Peyer's patch (tissue), 4 donors: ENCODE measurements at regions not wholly inside any gene's neighbourhood (a gene's known extent, or its start where the extent isn't known, plus 50 kb on each side); places are given as distances from the start of the nearest gene placed in this dataset.

Experiments used
- POLR2A ChIP-seq, 2 donors: fragments of 450-650 bp; IDR thresholded peaks; one replicate each; pipeline ENCODE4 v1.5.1; 2017; ENCODE audit warnings: antibody characterized with exemption in 2 of 2, mild to moderate bottlenecking in 2 of 2, moderate library complexity in 2 of 2
- TF ChIP-seq, protein P1 (sequence below), 6 experiments: fragments of 450-650 bp in 4 of 6; fragments of 200-600 bp in 2 of 6; sonication (generic) in 1 of 6; IDR thresholded peaks; one replicate each; pipeline ENCODE4 v1.5.1; 2017 to 2019; ENCODE audit warnings: antibody characterized with exemption in 6 of 6, mild to moderate bottlenecking in 3 of 6, moderate library complexity in 1 of 6

DNA sequence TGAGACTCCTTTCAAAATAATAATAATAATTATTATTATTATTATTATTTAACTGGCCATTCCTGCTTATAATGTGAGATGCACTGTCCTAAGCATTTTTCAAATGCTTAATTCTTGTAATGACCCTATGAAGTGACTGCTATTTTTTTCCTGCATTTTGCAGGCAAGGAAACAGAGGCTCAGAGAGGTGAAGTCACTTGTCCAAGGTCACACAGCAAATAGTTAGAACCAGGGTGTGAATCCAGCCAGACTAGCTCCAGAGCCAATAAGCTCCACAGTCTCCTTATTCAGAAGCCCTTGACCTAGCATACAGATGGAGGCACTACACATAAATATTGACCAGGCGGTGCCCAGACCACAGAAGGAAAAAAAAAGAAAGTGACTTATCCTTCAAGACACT lies 77.5 kb upstream of the CACNA1A start:
- TF ChIP-seq, protein P1, sequence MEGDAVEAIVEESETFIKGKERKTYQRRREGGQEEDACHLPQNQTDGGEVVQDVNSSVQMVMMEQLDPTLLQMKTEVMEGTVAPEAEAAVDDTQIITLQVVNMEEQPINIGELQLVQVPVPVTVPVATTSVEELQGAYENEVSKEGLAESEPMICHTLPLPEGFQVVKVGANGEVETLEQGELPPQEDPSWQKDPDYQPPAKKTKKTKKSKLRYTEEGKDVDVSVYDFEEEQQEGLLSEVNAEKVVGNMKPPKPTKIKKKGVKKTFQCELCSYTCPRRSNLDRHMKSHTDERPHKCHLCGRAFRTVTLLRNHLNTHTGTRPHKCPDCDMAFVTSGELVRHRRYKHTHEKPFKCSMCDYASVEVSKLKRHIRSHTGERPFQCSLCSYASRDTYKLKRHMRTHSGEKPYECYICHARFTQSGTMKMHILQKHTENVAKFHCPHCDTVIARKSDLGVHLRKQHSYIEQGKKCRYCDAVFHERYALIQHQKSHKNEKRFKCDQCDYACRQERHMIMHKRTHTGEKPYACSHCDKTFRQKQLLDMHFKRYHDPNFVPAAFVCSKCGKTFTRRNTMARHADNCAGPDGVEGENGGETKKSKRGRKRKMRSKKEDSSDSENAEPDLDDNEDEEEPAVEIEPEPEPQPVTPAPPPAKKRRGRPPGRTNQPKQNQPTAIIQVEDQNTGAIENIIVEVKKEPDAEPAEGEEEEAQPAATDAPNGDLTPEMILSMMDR (IDR thresholded peaks at IDR 0.05): no peak
- TF ChIP-seq POLR2A (IDR thresholded peaks at IDR 0.05): no peak
